IMR-90 (cell line): ENCODE measurements at regions not wholly inside any gene's neighbourhood (a gene's known extent, or its start where the extent isn't known, plus 50 kb on each side); places are given as distances from the start of the nearest gene placed in this dataset.

Source experiments
- ATAC-seq: fragments of 200-7000 bp; cut with Tn5 transposase; 2 replicates; pipeline ENCODE4 v1.9.1; 2020; ENCODE audit warnings: low read depth, mild to moderate bottlenecking, moderate library complexity
- BruUV-seq: library from RNA; stranded (reverse); fragments of 400-500 nt; replicated peaks from 2 replicates; lab custom pipeline; 2021; lab: Mats Ljungman, UMichigan
- CTCF ChIA-PET: fragments of 300-600 bp; formaldehyde crosslinking; extraction: SDS; loops from one replicate; lab custom pipeline; 2021; ENCODE audit warnings: antibody characterized with exemption; lab: Yijun Ruan, JAX
- POLR2A ChIA-PET: fragments of 300-600 bp; sonication (Branson Sonifier 250); formaldehyde crosslinking; loops from one replicate; lab custom pipeline; 2022; ENCODE audit warnings: antibody characterized with exemption; ENCODE audit not compliant: unreplicated experiment; lab: Charles Lee
- DNase-seq: peaks from one replicate; pipeline ENCODE4 v3.0.0; 2013
- H2AFZ ChIP-seq: replicated peaks from 2 replicates; pipeline ENCODE3; 2013; ENCODE audit warnings: low read length, mild to moderate bottlenecking; ENCODE audit not compliant: poor library complexity
- H2AK5ac ChIP-seq: 2 replicates; pipeline ENCODE4 v1.6.1; 2013; ENCODE audit warnings: low read depth, low read length, inconsistent platforms
- H2AK9ac ChIP-seq: replicated peaks from 2 replicates; pipeline ENCODE3; 2013; ENCODE audit warnings: mild to moderate bottlenecking, low read depth, low read length, moderate library complexity; ENCODE audit not compliant: poor library complexity
- H2BK120ac ChIP-seq: 2 replicates; pipeline ENCODE4 v1.6.1; 2013; ENCODE audit warnings: low read depth, low read length, inconsistent platforms
- H2BK15ac ChIP-seq: 3 replicates; pipeline ENCODE4 v1.6.1; 2013; ENCODE audit warnings: low read depth, low read length, inconsistent platforms
- H2BK20ac ChIP-seq: 2 replicates; pipeline ENCODE4 v1.6.1; 2013; ENCODE audit warnings: low read depth, mild to moderate bottlenecking, inconsistent platforms, low read length, moderate library complexity
- H2BK5ac ChIP-seq: 2 replicates; pipeline ENCODE4 v1.6.1; 2013; ENCODE audit warnings: mild to moderate bottlenecking, low read depth, low read length, inconsistent platforms; ENCODE audit not compliant: poor library complexity, severe bottlenecking
- H3K14ac ChIP-seq: replicated peaks from 2 replicates; pipeline ENCODE4 v1.6.1; 2013; ENCODE audit warnings: low read depth, low read length, inconsistent platforms
- H3K18ac ChIP-seq: 2 replicates; pipeline ENCODE4 v1.6.1; 2013; ENCODE audit warnings: low read depth, low read length, control low read depth
- H3K23ac ChIP-seq: 2 replicates; pipeline ENCODE4 v1.6.1; 2013; ENCODE audit warnings: low read depth, low read length, inconsistent platforms
- H3K27ac ChIP-seq: 2 replicates; pipeline ENCODE4 v1.5.1; 2013; ENCODE audit warnings: mild to moderate bottlenecking, control low read depth, low read length; ENCODE audit not compliant: insufficient read depth
- H3K27me3 ChIP-seq: 2 replicates; pipeline ENCODE4 v1.6.1; 2013; ENCODE audit warnings: low read length; ENCODE audit not compliant: control insufficient read depth, insufficient read depth
- H3K36me3 ChIP-seq: 2 replicates; pipeline ENCODE4 v1.6.1; 2013; ENCODE audit warnings: low read length, mixed read lengths; ENCODE audit not compliant: control insufficient read depth, insufficient read depth
- H3K4ac ChIP-seq: 2 replicates; pipeline ENCODE4 v1.6.1; 2013; ENCODE audit warnings: low read depth, low read length, inconsistent platforms
- H3K4me1 ChIP-seq: 2 replicates; pipeline ENCODE4 v1.6.1; 2013; ENCODE audit warnings: low read length, mixed read lengths; ENCODE audit not compliant: control insufficient read depth, insufficient read depth
- H3K4me2 ChIP-seq: 2 replicates; pipeline ENCODE4 v1.6.1; 2013; ENCODE audit warnings: low read depth, mild to moderate bottlenecking, control low read depth, low read length, moderate library complexity
- H3K4me3 ChIP-seq: 2 replicates; pipeline ENCODE4 v1.5.1; 2013; ENCODE audit warnings: low read depth, mild to moderate bottlenecking, control low read depth, low read length, moderate library complexity; ENCODE audit not compliant: insufficient read depth
- H3K56ac ChIP-seq: 2 replicates; pipeline ENCODE4 v1.6.1; 2013; ENCODE audit warnings: low read length, inconsistent platforms; ENCODE audit not compliant: insufficient read depth; ENCODE audit errors: extremely low read depth
- H3K79me1 ChIP-seq, 2 experiments: 2 replicates each; pipeline ENCODE4 v1.6.1; 2013; ENCODE audit warnings: low read length in 2 of 2, inconsistent platforms in 1 of 2, low read depth in 1 of 2
- H3K9ac ChIP-seq: 2 replicates; pipeline ENCODE4 v1.6.1; 2013; ENCODE audit warnings: low read depth, low read length, control low read depth
- H3K9me1 ChIP-seq: 2 replicates; pipeline ENCODE4 v1.6.1; 2013; ENCODE audit warnings: low read length, inconsistent platforms; ENCODE audit not compliant: insufficient read depth
- H3K9me3 ChIP-seq: 2 replicates; pipeline ENCODE4 v1.6.1; 2013; ENCODE audit warnings: low read length; ENCODE audit not compliant: control insufficient read depth, insufficient read depth
- H4K20me1 ChIP-seq: 2 replicates; pipeline ENCODE4 v1.6.1; 2013; ENCODE audit warnings: low read length, inconsistent platforms; ENCODE audit not compliant: insufficient read depth
- H4K5ac ChIP-seq: 2 replicates; pipeline ENCODE4 v1.6.1; 2013; ENCODE audit warnings: mild to moderate bottlenecking, low read depth, low read length, control low read depth
- H4K8ac ChIP-seq, 2 experiments: 2 replicates each; pipeline ENCODE4 v1.6.1; 2013; ENCODE audit warnings: low read depth in 2 of 2, low read length in 2 of 2, control low read depth in 1 of 2, inconsistent platforms in 1 of 2
- H4K91ac ChIP-seq: 2 replicates; pipeline ENCODE4 v1.6.1; 2013; ENCODE audit warnings: low read depth, low read length, inconsistent platforms; ENCODE audit not compliant: insufficient read depth
- FOS ChIP-seq: fragments of 150-350 bp; IDR thresholded peaks from 2 replicates; pipeline ENCODE4 v1.6.1; 2016; ENCODE audit warnings: low read depth, low read length
- MAZ ChIP-seq: IDR thresholded peaks from 2 replicates; pipeline ENCODE4 v1.6.1; 2012; ENCODE audit warnings: low read depth, mild to moderate bottlenecking, low read length, improper control_type of control experiment, moderate library complexity, borderline replicate concordance
- POLR2A ChIP-seq: IDR thresholded peaks from 2 replicates; pipeline ENCODE4 v1.6.1; 2012; ENCODE audit warnings: mild to moderate bottlenecking, low read depth, low read length
- RCOR1 ChIP-seq: IDR thresholded peaks from 2 replicates; pipeline ENCODE4 v1.6.1; 2012; ENCODE audit warnings: mild to moderate bottlenecking, low read length, improper control_type of control experiment; ENCODE audit not compliant: insufficient replicate concordance
- SMC3 ChIP-seq: fragments of 150-350 bp; IDR thresholded peaks from 2 replicates; pipeline ENCODE4 v1.6.1; 2016; ENCODE audit warnings: low read depth, mild to moderate bottlenecking, antibody characterized with exemption, low read length, moderate library complexity
- whole genome bisulfite sequencing, 2 experiments: methylation state at CpG; one replicate each; pipeline versions ENCODE4 v1.1.5 to v1.1.7; 2013; ENCODE audit warnings: missing lambda C conversion rate in 2 of 2; ENCODE audit not compliant: insufficient read length in 1 of 2; ENCODE audit errors: extremely low coverage in 2 of 2; 5-methylcytosine and 5-hydroxymethylcytosine counted together
- dilution Hi-C: fragments of 300-500 bp; cut with HindIII; formaldehyde crosslinking; loops from one replicate; pipeline ENCODE4 v1.14.3; 2018; ENCODE audit warnings: low sequenced_read_pairs; ENCODE audit not compliant: unreplicated experiment
- in situ Hi-C: fragments of 300-500 bp; cut with MboI; formaldehyde crosslinking; loops from 3 replicates; pipeline ENCODE4 v1.14.3; 2019; ENCODE audit warnings: low sequenced_read_pairs, inconsistent platforms, mixed read lengths
- intact Hi-C: fragments of 100-400 bp; cut with micrococcal nuclease; formaldehyde crosslinking; loops from 2 replicates; pipeline ENCODE4 v1.10.0; 2022
- TF ChIP-seq, protein P1 (sequence below): fragments of 150-350 bp; IDR thresholded peaks from 2 replicates; pipeline ENCODE4 v1.6.1; 2016; ENCODE audit warnings: low read depth, mild to moderate bottlenecking, low read length, moderate library complexity, borderline replicate concordance

DNA sequence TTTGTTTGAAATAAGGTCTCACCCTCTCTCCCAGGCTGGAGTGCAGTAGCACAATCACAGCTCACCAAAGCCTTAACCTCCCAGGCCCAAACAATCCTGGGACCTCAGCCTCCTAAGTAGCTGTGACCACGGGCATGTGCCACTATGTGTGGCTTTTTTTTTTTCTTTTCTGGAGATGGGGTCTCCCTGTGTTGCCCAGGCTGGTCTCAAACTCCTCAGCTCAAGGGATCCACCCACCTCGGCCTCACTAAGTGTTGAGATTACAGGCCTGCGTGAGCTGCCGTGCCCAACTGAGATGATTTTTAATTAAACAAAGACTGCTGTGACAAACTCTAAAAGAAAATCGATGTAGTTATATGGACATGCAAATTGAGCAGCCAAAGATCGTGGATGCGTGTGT lies 768.4 kb upstream of the ADGRL2 start:
- Histone ChIP-seq H2BK15ac (no peak overlapping the region), H3K18ac (no peak overlapping the region), H2BK20ac (no peak overlapping the region), H4K5ac (no peak overlapping the region), H3K9me3 (no peaks in the 10 kb centered on the region), H2AFZ (no peak overlapping the region), H4K91ac (no peak overlapping the region), H2AK9ac (no peak overlapping the region), H2BK5ac (no peak overlapping the region), H3K23ac (no peak overlapping the region), H3K14ac (no peak overlapping the region), H3K79me1 (no peaks in the 10 kb centered on the region), H3K27me3 (no peaks in the 10 kb centered on the region), H3K4ac (no peak overlapping the region), H2AK5ac (no peak overlapping the region), H3K27ac (no peak overlapping the region), H2BK120ac (no peak overlapping the region), H3K4me2 (no peak overlapping the region), H3K9me1 (no peaks in the 10 kb centered on the region), H3K56ac (no peak overlapping the region), H3K9ac (no peak overlapping the region), H3K4me3 (no peak overlapping the region), H4K20me1 (no peaks in the 10 kb centered on the region), H4K8ac (no peak overlapping the region), H3K4me1 (no peaks in the 10 kb centered on the region), H3K36me3 (no peaks in the 10 kb centered on the region)
- TF ChIP-seq, protein P1, sequence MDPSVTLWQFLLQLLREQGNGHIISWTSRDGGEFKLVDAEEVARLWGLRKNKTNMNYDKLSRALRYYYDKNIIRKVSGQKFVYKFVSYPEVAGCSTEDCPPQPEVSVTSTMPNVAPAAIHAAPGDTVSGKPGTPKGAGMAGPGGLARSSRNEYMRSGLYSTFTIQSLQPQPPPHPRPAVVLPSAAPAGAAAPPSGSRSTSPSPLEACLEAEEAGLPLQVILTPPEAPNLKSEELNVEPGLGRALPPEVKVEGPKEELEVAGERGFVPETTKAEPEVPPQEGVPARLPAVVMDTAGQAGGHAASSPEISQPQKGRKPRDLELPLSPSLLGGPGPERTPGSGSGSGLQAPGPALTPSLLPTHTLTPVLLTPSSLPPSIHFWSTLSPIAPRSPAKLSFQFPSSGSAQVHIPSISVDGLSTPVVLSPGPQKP, result no peak
- TF ChIP-seq POLR2A (no peak), SMC3 (no peak), RCOR1 (no peak), FOS (no peak), MAZ (no peak)
- CTCF ChIA-PET, result no interaction called here
- ATAC-seq (no peak), DNase-seq (no peak)
- intact Hi-C loops, result no loop called here
- dilution Hi-C loops, result no loop called here
- in situ Hi-C loops, result no loop called here
- no TSS peak for BruUV-seq
- 100% methylated on average over 1 of the region's 7 CpGs; no CpG with 5 or more reads in 1 of the 2 experiments for WGBS, 2 experiments
- POLR2A ChIA-PET, result no interaction called here
